Hepatic stellate cell (primary cell): ENCODE measurements at regions not wholly inside any gene's neighbourhood (a gene's known extent, or its start where the extent isn't known, plus 50 kb on each side); places are given as distances from the start of the nearest gene placed in this dataset.

Experiments
- DNase-seq: peaks from one replicate; pipeline ENCODE4 v3.0.0; 2011; ENCODE audit warnings: low spot score

GRCh38 chr12:102534899-102535298 is 54.5 kb upstream of the IGF1 start:
- DNase-seq = no peak

DNA sequence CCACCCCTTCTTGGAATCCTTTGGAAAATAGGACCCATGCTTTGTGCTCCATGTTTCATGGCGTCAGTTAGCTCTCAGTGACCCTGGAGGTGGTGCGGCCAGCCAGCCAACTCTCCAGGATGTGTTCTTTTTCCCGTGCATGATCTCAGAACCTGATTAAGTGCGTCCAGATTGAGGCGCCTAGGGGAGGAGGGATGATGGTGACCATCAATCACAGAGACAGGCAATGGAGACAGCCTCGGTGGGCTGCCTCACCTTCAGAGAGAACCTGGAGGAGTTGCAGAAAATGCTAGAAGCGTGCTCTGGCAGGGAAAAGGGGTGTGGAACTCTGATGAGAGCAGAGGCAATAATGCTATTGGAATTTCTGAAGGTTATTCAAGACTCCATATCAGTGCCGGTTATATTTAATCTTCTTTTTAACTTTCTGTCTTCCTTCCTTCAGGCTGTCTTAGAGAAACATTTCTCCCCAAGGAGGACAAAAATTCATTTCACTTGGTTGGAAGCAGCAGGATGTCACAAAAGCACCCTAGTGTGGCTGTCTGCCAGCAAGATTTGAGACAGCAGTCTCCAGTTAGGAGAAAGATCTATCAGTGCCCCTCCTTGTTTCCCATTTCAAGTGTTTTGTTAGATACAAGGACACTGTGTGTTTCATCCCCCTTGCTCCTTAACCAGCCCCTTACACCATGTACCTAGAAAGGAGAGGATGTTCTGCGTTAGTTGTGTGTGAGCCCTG is 53.3 kb upstream of the IGF1 start:
- DNase-seq = no peak
